ENCODE measurements at regions not wholly inside any gene's neighbourhood (a gene's known extent, or its start where the extent isn't known, plus 50 kb on each side); places are given as distances from the start of the nearest gene placed in this dataset.

DNA sequence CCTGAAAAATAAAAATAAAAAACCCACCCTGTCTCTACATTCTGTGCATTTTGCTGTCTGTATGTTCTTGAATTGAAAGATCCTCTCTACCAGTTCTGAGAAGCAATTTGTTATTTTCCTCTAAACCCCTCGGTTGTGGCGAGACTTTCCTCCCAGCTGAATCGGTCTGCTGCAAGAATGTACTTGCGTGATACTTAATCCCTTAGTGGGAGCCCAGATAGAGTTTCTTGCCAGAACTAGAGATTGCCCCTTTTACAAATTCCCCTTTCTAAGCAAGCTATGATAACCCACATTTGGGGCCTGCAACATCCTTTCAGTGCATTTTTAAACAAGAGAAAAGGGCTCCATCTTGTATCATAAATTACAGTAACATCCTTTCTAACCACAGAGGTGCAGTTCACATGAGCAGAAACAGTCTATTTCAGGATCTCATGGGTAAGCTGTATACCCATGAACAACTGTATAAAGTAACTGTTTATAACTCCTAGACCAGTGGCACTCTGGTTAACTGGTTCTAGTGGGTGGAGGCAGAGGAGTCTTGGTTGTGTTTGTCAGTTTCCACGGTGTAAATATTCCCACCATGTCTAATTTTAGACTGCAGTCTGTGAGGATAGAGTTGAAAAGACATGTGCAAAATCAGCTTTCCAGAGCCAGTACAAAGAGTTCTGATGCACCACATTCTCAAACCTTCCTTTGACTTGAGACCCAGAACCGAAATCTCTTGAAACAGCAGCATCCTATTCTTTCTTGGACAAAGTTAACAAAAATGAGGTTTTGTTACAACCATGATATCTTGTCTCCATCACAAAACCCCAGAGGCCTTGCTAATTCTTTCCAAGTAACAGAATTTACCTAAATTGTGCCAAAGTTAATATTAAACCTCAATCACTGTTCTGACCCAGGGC, 113.1 kb upstream of the ZNF217 start:
- no peak for DNase-seq (ENCODE audit: low read depth in 3 of 3, low spot score in 2 of 3)

DNA sequence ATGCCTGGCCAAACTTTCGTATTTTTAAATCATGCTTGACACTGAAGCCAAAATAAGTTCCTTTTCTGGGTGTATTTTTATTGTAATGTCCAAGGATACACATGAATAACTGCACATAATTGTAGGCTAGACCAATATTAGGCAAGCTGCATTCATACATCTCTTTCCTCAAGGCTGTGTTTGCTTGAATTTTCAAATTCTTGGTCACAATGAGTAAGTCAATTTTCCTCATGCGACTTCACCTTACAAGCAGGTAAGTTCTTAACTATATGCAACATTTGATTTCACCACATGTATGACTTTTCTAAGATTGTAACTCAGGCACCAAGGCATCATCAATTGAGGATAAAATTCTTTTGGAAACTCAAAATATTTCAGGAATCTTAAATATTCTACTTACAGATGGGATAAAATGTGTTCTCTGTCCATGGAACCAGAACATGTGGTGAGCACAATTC, 112.4 kb upstream of the ZNF217 start:
- no peak for DNase-seq (ENCODE audit: low read depth in 3 of 3, low spot score in 2 of 3)

DNA sequence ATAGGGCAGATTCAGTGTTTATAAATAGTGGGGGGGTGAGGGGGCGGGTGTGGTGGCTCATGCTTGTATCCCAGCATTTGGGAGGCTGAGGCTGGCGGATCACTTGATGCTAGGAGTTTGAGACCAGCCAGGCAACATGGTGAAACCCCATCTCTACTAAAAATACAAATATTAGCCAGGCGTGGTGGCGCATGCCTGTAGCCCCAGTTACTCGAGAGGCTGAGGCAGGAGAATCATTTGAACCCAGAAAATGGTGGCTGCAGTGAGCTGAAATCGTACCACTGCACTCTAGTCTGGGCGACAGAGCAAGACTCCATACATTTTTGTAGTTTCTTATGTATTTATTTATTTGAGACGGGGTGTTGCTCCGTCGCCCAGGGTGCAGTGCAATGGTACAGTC, 109.0 kb upstream of the ZNF217 start:
- DNase-seq (ENCODE audit: low read depth in 3 of 3, low spot score in 2 of 3): no peak

DNA sequence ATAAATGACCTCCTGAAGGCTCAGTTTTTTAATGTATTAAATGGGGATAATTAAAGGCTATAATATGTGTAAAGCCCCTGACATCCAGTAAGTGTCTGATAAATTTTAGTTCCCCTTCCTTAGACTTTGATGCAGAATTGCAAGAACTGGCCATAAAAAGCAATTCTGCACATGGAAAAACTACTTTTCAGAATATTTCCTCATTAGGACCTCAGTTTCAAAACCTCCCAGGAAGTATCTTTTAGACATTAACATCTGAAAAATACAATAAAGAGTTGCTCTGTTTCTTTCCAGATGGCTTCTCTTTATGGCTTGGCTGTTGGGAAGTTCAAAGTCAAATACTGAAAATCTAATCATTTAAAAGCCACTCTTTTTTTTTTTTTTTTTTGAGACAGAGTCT, 106.3 kb upstream of the ZNF217 start:
- no peak for DNase-seq (ENCODE audit: low read depth in 3 of 3, low spot score in 2 of 3)

DNA sequence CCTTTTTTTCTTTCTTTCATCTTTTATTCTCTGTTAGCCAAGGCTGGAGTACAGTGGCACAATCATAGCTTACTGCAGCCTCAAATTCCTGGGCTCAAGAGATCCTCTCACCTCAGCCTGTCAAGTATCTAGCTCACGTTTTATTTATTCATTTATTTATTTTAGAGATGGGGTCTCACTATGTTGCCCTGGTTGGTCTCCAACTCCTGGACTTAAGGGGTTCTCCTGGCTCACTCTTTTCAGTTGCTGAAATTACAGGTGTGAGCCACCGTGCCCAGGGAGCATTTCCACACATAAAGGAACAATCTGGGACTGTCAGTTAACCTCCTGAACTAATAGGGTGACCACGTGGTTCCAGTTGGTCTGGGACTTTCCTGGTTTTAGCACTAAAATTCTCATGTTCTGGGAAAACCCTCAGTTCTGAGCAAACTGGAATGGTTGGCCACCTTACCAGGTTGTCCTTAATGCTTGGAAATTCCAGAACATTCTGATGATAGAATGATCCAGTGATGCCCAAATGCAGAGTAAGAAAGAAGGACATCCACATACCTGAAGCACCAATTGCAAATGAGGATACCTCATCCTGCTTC, 105.5 kb upstream of the ZNF217 start:
- DNase-seq (ENCODE audit: low read depth in 3 of 3, low spot score in 2 of 3): no peak

DNA sequence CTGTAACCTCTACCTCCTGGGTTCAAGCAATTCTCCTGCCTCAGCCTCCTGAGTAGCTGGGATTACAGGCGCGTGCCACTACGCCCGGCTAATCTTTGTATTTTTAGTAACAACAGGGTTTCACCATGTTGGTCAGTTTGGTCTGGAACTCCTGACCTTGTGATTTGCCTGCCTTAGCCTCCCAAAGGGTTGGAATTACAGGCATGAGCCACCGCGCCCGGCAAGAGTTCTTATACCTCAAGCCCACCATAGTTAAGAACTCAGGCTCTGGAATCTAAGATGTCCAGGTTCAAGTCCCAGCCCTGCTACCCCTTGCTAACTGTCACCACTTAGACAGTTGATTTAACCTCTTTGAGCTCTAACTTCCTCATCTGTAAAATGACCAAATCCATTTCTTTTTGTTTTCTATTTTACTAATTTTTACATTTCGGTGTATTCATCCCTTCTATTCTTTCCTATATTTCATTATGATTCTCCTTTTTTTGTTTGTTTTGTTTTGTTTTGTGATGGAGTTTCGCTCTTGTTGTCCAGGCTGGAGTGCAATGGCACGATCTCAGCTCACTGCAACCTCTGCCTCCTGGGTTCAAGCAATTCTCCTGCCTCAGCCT, 104.8 kb upstream of the ZNF217 start:
- no peak for DNase-seq (ENCODE audit: low read depth in 3 of 3, low spot score in 2 of 3)

DNA sequence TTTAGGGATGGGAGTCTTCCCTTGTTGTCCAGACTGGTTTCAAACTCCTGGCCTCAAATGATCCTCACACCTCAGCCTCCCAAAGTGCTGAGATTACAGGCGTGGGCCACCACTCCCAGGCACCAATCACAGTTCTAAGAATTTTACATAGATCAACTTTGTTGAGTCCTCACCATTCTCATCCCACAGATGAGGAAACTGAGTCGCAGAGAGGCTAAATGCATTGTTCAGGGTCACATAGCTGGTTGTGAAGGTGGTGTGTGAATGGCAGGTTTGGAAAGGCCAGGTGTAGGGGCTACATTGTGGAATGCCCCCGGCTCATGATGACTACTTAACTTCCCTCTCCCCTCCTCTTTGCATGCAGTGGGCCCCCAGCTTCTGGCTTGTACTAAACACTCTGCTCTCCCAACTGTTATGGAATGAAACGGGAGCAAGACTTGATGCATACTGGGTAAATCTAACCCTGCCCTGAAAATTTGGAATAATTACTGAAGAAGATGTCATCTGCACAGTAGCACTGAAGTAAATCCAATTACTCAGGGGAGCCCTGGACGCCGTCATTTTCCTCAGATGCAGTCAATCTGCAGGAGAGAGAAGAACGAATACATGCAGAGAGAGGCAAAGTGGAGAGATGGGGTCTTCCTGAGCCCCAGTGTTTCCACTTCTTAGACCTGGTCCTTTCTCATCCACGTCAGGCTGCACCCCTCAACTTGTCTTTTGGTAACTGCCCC, 102.3 kb upstream of the ZNF217 start:
- DNase-seq (ENCODE audit: low read depth in 3 of 3, low spot score in 2 of 3): no peak

DNA sequence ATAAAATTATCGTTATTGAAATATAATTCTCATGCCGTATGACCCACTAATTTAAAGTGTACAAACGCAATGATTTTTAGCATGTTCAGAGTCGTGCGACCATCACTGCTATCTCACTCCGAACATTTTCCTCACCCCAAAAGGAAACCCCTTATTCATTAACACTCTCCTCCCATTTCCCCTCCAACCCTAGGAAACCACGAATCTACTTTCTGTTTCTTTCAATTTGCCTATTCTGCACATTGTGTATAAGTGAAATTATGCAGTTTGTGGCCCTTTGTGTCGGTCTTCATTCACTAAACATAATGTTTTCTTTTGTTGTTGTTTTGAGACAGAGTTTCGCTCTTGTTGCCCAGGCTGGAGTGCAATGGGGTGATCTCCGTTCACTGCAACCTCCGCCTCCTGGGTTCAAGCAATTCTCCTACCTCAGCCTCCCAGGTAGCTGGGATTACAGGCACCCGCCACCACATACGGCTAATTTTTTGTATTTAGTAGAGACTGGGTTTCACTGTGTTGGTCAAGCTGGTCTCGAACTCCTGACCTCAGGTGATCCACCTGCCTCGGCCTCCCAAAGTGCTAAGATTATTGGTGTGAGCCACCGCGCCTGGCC, 99.7 kb upstream of the ZNF217 start:
- no peak for DNase-seq (ENCODE audit: low read depth in 3 of 3, low spot score in 2 of 3)

DNA sequence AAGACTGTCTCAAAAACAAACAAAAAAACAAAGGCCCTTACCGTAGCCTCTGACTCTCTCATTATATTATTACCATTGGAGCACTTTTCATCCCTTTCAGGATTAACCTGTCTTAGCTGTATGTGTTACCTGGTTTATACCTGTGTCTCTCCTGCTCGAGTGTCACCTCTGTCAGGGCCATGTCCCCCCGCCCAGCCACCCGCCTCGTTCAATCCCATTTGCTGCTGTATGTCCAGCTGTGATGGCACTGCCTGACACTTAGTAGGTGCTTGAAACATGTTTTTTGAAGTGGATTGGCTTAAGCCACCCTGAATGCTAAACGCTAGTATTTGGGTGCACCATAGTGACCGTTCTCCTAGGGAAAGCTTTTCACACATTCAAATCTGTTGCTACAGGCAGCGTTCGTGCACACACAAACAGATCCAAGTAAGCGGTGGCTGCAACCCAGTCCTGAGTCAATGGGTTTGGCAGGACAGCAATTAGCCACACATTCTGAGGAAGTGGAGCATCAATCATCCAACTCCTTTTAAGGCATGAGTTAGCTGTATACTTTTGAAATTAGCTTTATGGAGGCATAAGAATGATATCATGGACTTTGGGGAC, 98.9 kb upstream of the ZNF217 start:
- no peak for DNase-seq (ENCODE audit: low read depth in 3 of 3, low spot score in 2 of 3)

DNA sequence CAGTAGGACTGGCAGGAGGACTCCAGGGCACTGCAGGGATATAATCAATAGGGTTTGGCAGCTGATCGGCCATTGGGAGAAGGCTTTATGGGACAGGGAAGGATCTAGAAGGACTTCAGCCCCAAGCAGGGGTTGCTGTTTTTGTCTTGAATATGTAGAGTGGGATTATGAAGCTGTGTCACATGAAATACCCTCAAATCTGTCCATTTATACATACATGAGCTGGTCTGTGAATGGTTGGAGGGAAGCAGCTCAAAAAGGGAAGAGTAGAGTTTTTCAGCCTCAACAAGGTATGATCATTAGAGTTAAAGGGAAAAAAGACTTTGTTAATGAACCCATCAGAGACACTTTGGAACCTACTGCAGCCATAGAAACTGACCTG, 98.2 kb upstream of the ZNF217 start:
- no peak for DNase-seq (ENCODE audit: low read depth in 3 of 3, low spot score in 2 of 3)

DNA sequence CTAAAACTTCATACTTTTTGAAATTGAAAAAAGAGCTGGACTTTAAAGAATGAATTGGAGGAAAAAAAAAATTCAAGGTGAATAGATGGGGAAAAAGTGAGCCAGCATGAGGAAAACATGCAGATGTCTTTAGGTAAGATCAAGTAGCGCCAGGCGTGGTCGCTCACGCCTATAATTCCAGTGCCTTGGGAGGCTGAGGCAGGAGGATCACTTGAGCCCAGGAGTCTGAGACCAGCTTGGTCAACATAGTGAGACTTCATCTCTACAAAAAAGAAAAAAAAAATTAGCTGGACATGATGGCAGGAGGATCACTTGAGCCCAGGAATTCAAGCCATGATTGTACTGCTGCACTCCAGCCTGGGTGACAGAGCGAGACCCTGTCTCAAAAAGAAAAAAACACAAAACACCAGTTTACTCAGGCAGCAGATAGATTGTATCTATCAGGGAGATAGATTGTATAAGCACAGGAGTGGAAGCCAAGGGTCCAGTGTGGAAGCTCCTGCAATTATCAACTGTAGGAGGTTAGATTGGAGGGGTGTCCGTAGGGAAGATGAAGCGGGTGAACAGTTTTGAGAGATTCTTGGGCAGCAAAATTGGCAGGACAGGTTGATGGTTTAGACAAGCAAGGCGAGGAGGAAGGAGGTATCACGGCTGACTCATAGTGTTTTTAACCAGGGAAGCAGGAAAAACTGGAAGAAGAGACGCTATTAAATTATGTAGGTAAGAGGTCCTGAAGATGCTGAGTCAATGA, 97.6 kb upstream of the ZNF217 start:
- DNase-seq (ENCODE audit: low read depth in 3 of 3, low spot score in 2 of 3): no peak

DNA sequence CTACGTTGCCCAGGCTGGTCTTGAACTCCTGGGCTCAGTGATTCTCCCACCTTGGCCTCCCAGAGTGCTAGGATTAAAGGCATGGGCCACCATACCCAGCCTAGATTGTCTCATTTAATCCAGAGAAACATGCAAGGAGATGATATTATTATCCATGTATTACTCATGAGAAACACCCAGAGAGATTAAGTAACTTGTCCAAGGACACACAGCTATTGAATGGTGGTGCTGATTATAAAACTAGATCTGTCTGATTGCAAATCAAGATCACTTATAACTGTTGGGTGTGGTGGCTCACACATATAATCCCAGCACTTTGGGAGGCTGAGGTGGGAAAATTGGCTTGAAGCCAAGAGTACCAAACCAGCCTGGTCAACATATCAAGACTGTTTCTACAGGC, 94.4 kb upstream of the ZNF217 start:
- DNase-seq (ENCODE audit: low read depth in 3 of 3, low spot score in 2 of 3): no peak

DNA sequence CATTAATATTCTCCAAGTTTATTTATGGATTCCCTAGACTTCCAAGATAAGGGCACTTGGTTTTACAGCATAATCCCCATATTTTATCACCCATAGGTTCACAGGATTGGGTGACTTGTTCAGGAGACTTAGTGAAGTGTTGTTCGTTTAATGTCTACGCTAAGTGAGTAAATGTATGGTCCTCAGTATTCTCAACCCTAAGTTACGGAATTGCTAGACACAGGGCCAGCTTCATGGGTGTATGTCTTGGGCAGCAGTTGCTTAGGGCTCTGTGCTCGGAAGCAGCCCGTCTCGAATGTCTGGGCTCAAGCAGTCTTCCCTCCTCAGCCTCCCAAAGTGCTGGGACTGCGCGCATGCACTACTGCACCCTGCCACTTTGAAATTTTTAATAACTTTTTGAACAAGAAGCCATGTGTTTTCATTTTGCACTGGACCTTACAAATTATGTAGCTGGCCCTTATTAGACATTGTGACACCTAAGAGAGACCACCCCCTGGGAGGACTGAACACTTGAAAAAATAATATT, 91.5 kb upstream of the ZNF217 start:
- DNase-seq (ENCODE audit: low read depth in 3 of 3, low spot score in 2 of 3): no peak

DNA sequence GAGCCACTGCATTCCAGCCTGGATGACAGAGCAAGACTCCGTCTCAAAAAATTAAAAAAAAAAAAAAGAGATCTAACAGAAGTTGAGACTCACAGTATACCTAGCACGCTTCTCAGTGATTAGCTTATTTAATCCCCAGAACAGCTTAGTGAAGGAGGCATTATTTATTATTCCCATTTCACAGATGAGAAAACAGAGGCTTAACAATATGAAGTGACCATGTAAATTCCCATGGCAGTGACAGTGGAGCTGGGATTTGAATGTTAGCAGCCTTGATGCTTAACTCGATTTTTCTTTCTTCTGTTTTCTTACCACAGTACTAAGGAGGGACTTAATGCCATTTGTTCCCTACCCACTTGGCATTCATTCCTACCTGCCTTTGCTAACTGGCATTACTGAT, 89.9 kb upstream of the ZNF217 start:
- DNase-seq (ENCODE audit: low read depth in 3 of 3, low spot score in 2 of 3): no peak

DNA sequence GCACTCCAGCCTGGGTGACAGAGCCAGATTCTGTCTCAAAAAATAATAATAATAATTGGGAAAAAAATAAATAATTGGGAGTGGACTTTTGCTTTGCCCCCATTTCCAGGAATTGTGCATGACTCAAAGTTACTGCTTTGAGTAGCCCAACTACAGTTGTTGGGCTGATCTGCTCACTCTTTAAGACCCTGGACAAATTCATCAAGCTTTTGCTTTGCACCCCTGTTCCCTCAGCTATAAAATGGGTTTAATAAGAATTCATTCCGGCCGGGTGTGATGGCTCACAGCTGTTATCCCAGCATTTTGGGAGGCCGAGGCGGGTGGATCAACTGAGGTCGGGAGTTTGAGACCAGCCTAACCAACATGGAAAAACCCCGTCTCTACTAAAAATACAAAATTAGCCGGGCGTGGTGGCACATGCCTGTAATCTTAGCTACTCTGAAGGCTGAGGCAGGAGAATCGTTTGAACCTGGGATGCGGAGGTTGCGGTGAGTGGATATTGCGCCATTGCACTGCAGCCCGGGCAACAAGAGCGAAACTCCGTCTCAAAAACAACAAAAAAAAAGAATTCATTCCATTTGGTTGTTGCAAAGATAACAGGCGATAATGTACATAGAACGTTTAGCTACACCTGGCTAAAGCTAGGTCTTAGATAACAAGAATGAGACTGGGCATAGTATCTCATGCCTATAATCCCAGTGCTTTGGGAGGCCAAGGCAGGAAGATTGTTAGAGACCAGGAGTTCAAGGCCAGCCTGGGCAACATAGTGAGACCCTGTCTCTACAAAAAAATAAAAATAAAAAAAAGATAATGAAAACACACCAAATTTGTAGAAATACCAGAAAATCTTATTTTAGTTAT, 87.9 kb upstream of the ZNF217 start:
- DNase-seq (ENCODE audit: low read depth in 3 of 3, low spot score in 2 of 3): no peak

DNA sequence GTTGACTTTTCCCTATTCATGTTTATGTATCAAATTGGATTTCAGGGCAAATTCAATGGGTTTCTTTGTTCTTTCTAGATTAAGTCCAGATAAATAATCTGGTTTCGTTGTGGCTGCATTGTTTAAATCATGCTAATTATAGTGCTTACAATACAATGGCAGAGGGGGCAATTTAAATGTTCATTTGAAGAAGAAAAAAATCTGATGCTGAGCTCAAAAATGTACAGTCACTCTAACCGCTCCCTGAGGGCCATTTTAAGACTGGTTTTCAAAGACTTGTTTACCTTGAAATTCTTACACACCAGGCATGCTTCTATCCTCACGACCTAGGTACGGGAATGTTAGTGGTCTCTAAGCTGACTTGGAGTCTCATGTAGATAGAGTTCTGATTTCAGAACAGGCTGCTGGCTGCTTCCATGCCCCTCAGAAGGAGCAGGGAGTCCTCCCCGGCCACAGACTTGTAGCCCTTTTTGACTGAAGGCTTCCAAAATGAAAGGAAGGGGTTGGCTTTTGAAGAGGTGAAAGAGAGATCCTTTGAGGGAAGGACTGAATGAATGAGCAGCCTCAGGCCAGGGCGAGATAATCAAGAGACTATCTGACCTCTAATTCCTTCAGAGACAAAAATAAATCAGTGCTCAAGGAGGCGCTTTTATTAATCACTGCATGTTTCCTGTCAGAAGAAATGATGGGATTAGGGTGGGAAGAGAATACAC, 86.1 kb upstream of the ZNF217 start:
- DNase-seq (ENCODE audit: low read depth in 3 of 3, low spot score in 2 of 3): no peak

DNA sequence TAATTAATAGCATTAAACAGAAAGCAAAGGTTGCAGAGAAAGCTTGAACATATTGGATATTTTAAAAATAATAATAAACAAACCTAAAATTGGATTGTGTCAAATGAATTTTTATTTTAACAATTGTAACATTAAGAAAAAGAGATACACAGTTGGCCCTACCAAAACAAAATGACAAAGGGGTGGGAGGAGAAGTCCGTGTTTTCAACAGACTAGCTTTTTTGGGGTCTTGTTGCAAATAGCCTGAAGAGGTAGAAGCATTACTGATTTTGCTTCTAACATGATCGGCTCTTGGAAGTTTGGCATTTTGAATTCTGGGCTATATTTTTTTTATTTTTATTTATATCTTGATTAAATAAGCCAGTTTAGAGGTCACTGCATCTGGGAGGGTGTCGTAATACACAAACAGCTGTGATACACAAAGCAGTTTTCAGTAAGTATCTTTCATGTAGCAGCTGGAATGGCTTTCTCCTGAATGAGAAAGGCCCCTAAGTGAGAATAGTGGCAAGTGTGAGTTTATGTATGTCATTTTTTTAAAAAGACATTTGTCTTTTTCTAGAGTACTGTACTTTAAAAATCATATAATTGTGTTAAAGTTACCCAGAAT, 85.5 kb upstream of the ZNF217 start:
- DNase-seq (ENCODE audit: low read depth in 3 of 3, low spot score in 2 of 3): no peak
